ENCODE measurements at regions not wholly inside any gene's neighbourhood (a gene's known extent, or its start where the extent isn't known, plus 50 kb on each side); places are given as distances from the start of the nearest gene placed in this dataset.
A peak's percentile ranks its signal among the peaks of the same experiment; 100 is the strongest.

DNA sequence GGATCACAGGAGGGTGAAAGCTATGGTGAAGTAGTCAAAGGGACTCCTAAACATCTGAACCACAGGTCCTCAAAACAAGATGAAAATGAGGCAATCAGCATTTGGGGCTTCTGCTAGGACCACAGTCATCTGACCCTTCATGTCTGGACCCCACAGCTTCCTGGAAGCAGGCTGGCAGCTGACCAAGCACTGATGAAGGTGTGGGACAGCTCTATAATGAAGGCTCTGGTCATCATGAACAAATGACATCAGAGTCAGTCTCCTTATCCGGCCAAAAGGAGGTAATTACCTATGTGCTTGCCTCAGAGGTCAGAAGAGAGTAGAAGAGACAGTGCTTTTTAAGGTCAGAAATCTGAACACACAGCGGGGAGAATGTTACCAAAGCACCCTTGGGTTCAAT, 101.2 kb upstream of the GNAO1 start:
- DNase-seq: no peak

DNA sequence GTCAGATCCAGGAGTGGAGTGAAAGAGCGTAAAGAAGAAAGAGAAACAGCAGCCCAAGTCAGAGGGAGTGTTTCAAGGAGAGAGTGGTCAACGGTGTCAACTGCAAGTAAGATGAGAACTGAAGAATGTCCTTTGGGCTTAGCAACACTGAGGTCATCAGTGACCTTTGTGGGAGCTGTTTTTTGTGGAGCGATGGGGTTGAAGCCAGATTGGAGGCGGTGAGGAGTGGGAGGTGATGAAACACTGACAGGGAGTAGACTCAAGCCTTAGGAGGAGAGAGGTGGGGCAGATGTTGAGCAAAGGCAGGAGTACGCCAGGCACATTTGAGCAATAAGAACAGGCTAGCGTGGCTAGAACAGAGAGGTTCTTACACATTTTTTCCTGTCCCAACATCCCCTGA, 103.7 kb upstream of the GNAO1 start:
- DNase-seq: no peak

DNA sequence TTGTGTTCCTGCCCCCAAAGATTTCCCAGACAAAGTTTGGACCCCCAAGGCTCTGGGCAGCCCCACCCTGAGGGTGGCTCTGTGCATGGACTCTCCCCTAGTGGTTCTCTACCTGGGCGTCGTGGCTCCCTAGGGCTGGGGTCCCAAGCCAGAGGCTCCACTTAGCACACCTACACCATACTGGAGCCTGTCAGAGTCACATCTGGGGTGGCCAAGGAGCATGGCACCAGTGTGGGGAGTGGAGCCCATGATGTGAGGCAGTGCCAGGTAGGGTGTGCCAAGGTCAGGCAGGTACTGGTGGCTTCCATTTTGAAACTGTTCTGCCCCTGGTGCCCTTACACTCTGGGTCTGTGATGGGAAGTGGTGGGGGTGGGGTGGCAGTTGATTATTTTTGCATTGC, 109.9 kb upstream of the GNAO1 start:
- DNase-seq: no peak

DNA sequence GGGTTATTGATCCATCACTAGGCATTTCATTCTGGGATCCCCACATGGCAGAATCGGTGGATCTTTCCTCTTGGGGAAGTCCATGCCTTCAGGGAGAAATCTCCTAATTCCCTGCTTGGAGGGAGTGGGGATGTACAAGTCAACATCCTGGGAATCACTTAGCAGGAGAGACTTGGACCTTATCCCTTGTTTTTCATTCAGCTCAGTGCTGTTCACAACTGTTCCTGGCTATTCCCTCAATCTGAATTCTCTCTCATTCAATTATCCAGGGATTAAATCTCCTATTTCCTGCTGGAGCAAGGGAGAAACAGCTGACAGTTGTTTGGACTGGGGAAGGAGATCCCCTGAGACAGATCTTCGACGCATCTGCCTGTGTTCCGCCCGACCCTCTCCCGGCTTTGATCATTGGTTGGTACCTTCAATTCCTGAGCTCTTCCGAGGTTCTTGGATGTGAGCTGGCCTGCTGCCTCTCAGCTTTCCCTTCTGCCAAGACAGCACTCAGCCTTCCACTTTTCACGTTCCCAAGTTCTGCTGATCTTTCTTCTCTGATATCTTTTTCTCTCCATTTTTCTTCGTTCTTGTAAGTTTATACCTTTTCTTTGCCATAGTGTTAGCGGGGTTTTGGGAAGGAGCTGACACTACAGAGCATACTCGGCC, 115.4 kb upstream of the GNAO1 start:
- DNase-seq: no peak

DNA sequence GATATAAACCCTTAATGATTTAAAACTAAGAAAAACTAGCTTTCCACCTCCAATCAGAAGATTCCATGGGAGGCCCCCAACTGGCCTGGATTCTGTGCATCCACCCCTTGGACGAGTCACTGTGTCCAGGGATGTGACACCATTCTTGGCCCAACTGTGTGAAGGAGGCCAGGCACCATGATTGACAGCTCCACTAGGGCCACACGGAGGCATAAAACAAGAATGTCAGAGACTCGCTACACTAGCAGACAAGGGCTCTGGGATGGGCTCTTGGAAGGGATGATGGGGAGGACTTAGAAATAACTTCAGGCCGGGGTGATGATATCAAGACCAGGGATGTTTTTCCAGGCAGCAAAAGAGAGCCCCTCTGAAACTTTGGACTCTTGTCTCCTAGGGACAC, 117.8 kb upstream of the GNAO1 start:
- no peak for DNase-seq

DNA sequence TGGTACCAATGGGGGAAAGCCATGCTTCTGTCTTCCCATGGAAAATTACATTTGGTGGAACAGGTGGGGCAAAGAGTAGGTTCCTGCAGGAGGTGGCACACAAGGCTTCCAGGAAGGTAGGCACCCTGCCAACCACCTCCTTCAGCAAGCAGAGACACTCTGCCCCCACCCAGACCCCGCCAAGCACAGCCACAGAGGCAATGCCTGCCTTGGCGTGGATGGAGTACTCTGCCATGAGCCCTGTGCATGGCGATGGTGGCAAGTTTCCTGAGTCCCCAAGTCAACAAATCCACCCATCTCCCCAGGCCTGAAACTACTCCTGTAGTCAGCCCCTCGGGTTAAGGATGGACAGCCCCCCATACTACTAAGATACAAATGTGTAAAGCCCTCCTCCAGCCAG, 119.2 kb upstream of the GNAO1 start:
- DNase-seq: no peak

DNA sequence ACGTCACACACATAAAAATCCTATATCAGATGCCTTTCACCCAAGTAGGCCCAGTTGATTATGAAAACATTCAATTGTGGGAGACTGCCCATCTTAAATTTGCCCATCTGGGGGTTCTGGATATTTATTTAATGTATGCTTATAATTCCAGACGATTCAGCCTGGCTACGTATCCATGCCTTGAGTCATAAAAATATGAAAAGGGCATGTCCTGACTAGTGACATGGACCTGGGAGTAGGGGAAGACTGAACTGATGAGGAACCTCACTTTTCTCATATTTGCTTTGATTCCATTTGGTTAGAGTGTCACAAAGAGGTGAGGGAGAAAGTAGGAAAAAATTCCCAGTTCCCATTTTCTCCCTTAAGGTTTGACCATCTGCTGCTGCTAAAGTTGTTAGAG, 122.5 kb upstream of the GNAO1 start:
- no peak for DNase-seq

DNA sequence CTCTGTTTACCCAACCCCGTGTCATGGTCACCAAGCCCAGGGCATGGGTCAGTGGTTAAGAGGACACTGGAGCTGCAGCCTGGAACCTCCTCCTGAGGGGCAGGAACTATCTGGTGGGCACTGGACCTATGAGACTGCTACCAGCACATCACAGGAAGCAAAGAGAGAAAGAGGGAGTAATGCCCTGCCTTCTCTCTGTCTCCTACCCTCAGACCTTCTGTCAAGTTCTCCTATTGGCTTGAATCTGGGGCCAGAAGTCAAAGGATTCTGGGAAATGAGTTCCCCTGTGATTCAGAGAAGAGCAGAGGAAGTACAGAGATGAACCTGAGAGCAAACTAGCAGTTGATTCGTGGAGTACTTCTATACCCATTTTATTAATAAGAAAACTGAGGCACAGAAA, 123.0 kb upstream of the GNAO1 start:
- DNase-seq: no peak

DNA sequence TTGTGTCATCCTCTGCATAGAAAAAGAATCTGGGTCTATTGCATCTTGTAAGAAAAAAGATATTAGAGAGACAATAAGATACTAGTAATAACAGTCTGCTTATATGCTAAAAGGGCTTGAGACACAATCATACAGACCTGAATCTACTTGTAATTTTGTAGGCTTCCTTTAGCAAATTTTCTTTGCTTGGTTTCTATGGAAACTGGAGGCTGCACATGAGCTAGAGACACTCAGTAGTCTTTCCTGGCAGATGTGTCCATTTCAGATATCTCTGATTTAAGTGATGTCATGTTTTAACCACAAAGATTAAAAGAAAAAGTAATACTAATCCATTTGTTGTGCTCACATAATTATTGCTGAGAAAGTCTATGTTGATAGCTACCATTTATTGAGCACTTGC, 123.9 kb upstream of the GNAO1 start:
- no peak for DNase-seq

DNA sequence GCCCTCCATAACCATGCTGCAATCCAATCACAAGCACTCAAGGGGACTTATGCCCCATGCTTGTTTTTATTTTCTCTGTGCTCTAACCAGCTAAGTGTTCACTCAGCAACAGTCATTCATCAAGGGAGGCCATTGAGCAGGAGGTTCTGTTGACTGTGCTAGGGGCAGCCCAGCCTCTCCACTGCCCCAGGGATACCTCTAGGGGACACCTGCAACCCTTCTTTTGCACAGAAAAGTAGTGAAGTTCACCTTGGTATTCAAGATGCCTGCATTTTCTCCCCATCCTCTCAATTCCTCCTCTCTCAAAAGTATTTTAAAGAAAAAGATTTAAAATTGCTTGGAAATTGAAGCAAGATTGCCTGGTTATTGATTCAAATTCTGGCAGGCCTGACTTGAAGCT, 124.7 kb upstream of the GNAO1 start:
- no peak for DNase-seq

DNA sequence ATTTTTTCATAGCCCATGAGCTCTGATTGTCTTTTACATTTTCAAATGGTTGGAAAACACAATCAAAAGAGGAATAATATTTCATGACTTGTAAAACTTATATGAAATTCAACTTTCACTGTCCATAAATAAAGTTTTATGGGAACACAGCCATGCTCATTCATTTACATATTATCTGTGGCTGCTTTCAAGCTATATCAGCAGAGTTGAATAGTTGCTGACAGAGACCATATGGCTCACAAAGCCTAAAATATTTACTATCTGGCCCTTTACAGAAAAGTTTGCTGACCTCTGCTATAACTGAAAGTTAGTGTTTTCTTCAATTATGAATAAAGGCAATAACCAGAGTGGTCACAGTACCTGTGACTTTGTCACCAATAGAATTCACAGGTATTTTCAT, 128.2 kb upstream of the GNAO1 start:
- no peak for DNase-seq

DNA sequence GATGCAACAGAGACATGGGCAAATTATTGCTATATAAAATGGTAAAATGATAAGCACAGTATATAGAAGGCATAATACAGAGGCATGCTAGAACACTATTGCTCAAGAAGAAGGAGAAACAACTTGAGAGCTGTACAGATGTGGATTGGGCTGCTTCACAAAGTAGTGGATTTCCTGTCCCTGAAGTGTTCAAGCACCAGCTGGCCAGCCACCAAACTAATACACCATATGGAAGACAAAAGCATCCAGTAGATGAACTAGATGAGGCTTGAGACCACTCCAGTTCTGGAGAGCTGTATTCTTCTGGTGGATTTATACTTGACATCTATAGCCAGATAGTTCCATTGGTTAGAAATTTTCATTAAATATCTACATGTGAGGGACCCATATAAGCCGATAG, 134.1 kb upstream of the GNAO1 start:
- no peak for DNase-seq

DNA sequence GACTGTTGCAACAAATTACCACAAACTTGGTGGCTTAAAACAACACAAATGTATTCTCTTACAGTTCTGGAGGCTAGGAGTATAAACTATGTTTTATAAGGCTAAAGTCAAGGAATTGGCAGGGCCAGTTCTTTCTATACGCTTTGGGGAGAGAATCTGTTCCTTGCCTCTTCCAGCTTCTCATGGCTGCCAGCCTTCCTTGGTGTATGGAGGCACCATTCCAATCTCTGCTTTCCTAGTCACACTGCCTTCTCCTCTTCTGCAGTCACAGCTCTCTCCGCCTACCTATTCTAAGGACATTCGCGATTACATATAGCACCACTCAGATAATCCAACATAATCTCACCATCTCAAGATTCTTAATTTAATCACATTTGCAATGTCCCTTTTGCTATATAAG, 140.4 kb upstream of the GNAO1 start:
- DNase-seq: no peak

DNA sequence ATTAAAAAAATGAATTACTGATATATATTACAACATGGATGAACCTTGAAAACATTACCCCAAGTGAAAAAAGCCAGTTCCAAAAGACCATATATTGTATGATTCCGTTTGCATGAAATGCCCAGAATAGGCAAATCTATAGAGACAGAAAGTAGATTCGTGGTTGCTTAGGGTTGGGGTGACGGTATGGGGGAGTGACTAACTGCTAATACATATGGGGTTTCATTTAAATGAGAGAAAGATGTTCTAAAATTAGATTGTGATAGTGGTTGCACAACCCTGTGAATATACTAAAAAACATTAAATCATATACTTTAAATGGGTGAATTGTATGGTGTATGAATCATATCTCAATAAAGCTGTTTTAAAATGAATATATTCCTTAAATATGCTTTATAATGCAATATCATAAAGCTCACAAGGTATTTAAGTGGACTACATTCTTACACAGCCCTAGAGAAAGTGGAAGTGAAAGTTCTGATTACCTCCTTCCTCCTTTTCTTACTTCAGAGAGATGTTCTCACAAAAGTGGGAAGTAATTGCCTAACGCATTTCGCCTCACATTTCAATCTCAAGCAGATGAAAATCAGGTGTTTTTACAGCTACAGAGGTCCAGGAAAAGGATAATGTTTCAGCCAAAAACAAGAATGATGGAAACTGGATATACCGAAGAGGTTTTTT, 142.7 kb upstream of the GNAO1 start:
- DNase-seq: no peak

DNA sequence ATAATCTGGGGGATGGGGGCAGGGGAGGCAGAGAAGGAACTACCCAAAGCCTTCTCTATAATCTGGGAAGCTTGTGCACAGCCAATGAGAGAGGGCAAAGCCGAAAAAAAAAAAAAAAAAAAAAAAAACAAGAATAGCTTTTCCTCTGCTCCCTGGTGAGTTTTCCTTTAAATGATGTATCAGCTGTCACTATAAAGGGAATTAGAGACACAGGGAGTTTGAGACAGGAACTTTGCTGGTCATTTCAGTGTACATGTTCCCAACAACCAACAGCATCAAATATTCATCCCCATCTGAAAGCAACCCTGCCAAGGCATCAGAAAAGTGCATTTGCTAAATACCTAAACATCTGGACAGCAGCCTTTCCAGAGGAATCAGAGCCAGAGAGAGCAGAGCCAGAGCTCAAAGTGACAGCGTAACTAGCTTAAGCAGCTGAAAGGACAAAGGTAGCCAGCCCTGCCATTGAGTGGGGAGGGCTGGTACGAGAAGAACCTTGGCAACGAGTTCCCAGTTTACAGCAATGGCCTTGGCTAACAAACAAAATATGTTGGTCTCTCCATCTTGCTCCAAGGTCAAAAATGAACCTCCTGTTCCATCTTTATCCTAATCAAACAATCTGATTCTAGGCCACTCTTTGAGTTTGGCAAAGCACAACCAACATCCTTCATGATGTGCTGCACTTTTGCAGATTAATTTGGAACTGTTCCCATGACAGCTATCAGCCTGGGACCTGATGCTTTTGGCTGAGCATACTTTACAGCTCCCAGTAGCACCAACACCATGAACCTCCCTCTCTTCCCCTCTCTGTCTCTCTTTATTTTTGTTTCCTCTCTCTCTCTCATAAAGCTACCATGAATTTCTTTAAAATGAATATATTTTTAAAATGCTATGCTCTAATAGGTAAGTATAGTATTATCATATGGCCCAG, 143.7 kb upstream of the GNAO1 start:
- no peak for DNase-seq

DNA sequence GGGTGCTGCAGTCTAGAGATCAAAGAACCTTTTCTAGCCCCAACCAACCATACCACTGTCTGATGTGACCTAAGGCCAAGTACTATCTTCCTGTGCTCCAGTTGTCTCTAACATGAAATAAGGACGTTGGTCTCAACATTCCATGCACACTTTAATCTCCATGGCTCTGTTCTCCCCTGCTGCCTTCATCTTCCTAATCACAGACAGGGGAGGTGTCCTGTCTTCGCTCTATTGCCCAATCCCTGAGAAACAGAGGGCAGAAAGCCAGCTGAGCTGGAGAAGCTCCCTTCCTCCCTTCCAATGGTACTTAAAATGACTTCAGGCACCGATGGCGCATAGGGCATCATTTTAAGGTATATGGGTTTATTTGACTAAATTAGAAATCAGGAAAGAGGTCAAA, 148.9 kb upstream of the GNAO1 start:
- DNase-seq: no peak

DNA sequence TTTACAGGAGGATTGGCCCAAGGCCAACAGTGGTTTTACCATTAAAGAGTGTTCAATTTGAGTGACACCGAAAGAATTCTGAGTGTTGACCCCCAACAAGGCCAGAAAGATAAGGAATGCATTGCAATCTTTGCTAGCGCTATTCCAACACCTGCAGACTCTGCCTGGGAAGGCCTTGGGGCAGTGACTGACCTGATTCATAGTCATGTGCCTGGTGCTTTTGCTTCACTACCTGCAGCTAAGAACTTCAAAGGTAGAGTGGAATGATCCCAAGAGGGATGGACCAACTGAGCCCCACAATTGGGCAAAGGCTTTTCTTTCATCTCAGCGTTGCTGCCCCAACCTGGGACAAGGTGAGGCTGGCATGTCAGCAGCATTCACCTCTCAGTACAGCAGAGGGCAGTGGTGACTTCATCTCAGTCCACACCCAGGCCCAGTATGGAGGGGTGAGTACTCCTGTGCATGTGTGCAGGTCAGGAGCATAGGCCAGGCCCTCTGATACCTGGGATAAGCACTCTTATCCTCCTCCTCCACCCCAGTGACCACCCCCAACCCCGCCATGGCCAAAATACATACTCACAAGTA, 149.6 kb upstream of the GNAO1 start:
- peak; percentile 29 for DNase-seq

DNA sequence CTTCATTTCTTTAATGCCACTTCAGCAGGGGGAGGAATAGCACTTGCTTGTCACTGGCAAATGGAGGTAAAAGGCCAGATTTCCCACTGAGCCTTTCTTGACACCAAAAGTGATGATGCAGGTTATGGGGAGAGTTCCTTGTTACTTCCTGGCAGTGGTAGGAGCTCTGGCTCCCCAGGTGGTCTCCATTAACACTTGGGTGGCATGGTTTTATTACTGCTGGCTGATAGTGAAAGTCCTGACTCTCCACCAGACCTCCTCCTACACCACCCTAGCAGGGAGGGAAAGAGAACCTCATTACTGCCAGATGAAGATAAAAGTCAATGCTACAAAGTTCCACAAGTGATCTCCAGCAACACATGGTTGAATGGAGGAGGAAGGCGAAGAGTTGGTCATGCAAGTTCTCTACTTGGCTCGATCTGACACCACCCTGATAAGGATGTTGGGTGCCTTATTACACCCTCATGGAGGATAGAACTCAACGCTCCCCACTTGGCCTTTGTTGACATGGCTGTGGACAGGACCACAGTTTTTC, 152.7 kb upstream of the GNAO1 start:
- no peak for DNase-seq

DNA sequence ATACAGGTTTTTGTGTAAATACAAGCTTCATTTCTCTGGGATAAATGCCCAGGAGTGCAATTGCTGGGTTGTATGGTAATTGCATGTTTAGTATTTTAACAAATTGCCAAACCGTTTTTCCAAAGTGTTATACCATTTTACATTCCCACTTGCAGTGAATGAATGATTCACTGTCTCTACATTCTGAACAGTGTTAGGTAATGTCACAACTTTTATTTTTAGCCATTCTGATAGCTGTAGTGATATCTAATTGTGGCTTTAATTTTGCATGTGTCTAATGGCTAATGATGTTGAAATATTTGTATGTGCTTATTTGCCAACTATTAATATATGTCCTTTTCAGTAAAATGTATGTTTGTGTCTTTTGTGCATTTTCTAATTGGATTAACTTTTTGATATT, 156.9 kb upstream of the CES5A start:
- DNase-seq: no peak

DNA sequence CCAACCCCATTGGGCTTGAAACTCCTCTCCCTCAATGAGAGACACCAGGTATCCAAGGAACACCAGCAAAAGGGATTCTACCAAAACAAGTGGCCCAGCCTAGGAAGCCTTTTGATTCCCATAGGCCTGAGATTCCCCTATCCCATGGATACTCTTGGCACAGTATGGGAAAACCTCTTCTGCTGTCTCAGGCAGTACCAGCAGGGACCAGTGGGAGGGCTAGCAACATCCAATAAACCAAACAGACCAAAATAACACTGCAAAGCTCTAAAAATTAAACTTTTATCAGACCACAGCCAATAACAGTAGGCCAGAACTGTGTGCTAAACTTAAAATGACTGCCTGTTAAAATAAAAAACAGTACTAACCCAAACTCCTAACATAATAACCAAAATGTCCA, 153.9 kb upstream of the CES5A start:
- no peak for DNase-seq

DNA sequence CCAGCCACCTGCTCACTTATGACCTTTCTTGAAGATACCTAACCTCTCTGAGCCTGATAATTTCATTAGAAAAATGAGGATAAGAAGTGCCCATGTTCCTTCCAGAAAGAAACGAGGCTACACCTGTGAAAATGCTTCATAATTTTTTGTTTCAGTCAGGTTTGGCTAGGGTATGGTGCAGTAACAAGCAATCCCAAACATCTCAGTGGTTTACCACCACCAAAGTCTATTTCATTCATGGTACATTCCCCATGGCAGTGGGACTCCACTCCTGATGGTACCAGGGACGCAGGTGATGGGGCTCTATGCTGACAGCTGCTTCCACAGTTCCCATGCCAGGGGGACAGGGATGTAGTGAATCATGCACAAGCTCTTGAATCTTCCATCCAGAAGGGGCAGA, 147.6 kb upstream of the CES5A start:
- DNase-seq: no peak

DNA sequence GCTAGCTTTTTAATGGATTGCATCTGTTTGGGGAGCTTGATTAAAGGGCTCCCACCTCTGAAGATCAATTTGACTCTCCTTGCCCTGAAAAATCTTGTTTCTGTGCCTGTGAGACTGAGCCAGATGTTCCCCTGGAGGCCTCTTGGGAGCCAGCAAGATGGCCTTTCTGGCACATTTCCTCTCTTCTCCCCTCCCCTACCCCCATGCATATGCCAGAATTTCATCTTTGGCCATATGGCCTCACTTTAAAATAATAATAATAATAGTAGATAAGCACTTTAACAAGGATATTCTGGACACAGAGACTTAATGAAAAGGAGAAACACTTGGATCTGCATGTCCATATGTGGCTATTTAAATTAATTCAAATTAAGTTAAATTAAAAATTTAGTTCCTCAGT, 144.1 kb upstream of the CES5A start:
- no peak for DNase-seq
